GM13977 (cell line): ENCODE measurements at regions not wholly inside any gene's neighbourhood (a gene's known extent, or its start where the extent isn't known, plus 50 kb on each side); places are given as distances from the start of the nearest gene placed in this dataset.

ENCODE experiments used
- DNase-seq: peaks from one replicate; pipeline ENCODE4 v3.0.0; 2012; ENCODE audit warnings: low spot score
- in situ Hi-C: fragments of 300-500 bp; cut with MboI; formaldehyde crosslinking; loops from one replicate; pipeline ENCODE4 v1.12.0; 2022; ENCODE audit warnings: low sequenced_read_pairs, low pct_unique_long_range_greater_than_20kb, mixed read lengths, inconsistent platforms; ENCODE audit not compliant: unreplicated experiment
- TF ChIP-seq, protein P1 (sequence below): IDR thresholded peaks from 2 replicates; pipeline ENCODE4 v1.5.1; 2012; ENCODE audit warnings: mild to moderate bottlenecking, control low read depth; ENCODE audit not compliant: insufficient read depth; ENCODE audit errors: extremely low read depth, missing control alignments

DNA sequence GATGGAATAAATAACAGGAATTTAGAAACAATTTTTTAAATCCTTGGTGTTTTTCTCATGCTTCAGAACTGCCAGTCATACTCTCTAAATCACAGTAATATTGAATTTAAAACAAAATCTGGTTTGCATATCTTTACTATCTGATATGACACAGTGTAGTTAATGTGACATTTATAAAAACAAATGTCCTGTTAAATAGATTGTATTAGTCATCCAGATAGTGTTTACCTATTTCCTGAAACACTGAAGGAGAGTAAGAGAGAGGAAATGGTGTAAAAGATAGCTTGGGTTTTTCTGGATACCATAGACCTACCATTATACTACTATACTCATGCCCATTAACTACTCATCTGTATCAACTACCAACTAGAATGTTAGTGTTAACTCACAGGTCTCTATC, 292.3 kb downstream of the MAN2A1 start:
- no peak for DNase-seq
- TF ChIP-seq, protein P1, sequence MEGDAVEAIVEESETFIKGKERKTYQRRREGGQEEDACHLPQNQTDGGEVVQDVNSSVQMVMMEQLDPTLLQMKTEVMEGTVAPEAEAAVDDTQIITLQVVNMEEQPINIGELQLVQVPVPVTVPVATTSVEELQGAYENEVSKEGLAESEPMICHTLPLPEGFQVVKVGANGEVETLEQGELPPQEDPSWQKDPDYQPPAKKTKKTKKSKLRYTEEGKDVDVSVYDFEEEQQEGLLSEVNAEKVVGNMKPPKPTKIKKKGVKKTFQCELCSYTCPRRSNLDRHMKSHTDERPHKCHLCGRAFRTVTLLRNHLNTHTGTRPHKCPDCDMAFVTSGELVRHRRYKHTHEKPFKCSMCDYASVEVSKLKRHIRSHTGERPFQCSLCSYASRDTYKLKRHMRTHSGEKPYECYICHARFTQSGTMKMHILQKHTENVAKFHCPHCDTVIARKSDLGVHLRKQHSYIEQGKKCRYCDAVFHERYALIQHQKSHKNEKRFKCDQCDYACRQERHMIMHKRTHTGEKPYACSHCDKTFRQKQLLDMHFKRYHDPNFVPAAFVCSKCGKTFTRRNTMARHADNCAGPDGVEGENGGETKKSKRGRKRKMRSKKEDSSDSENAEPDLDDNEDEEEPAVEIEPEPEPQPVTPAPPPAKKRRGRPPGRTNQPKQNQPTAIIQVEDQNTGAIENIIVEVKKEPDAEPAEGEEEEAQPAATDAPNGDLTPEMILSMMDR: no peak
- in situ Hi-C loops: no loop called here

DNA sequence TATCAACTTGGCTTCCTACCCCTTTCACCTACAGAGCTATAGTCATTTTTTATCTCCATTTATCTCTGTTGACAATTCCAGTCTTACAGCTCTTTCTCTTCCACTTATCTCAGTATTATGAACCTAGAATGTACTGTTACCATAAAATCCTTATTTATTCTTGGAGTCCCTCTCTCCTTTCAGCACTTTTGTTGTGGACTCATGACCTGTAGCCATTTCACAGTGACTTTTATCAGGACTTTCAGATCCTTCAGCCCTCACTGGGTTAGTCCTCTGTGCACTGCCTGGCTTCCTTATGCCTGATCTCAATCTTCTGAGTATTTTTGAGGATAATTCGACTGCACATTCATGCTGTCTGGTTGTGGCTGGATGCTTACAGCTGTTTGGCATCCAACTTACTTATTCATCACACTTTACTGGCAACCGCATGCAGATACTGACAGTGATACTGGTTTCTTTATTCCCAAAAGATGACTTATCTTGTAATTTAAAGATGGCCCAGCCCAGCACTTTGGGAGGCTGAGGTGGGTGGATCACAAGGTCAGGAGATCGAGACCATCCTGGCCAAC, 293.3 kb downstream of the MAN2A1 start:
- in situ Hi-C loops: no loop called here
- no peak for DNase-seq
- TF ChIP-seq, protein P1: no peak

DNA sequence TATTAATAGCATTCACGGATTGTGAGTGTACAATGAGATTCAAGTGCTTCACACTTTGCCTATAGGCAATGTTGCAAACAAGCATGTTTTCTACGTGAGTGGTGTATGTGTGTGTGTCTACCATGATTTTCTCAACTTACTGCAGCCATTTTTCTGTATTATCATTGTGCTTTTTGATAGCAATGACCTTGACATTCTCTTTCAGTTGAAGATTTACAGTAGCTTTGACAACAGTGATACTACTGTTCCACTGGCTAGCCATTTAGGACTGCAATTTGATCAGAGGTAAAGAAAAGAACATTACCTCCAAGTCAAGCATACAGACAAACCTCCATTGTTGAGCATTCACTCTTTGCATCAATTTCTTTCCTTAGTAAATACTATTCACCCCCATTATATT, 297.0 kb downstream of the MAN2A1 start:
- no peak for DNase-seq
- TF ChIP-seq, protein P1: no peak
- in situ Hi-C loops: no loop called here

DNA sequence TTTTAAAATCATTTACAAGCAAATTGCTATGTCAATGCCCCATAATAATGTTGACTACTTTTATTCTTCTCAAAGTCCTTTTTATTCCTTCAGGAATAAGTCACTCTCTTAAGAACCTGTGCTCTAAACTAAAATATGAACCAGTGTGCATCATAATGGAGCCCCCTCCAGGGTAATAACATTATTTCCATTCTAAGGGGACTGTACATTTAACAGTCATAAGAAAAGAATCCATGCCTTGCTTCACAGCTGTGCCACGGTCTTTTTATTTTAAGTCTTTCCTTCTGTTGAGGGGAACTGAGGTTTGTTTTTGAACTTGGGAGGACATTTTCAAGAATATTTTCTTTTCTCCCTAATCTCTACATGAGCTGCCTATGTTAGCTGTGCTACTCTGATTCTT, 297.6 kb downstream of the MAN2A1 start:
- in situ Hi-C loops: no loop called here
- no peak for DNase-seq
- TF ChIP-seq, protein P1: no peak

DNA sequence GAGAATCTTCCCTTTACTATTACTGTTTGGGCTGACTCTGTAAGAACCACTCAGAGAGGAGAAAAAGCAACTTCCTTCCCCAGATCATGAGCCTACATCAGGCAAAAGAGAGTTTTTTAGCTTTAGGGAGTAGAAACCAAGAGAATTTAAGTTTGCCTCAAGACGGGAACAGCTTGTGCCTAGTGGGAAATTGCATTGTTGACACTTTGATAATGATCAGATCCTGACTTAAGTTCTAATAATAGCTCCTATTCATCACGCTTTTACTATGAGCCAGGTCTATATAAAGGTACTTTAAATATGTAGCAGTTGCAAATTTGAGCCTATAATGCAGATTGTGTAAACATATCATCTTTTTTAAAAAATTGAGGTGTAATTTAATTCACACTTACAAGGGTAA, 298.2 kb downstream of the MAN2A1 start:
- TF ChIP-seq, protein P1: no peak
- DNase-seq: no peak
- in situ Hi-C loops: no loop called here

DNA sequence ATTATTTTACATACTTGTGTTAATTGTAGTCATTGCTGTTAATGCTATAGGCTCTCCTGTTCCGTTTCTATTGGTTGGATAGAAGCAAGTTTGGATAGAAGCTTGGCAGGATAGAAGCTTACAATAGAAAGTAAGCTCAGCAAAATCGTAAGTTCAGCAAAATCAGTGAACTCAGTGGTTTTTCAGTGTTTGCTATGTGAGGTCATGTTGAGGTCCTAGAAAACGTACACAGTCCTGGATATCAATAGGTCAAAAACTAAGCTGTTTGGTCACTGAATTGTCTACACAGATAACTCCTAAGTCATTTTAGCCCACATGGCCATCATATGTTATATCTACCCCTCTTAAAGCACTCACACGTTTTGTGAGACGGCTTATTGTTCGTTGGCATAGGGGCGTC, 299.4 kb downstream of the MAN2A1 start:
- DNase-seq: no peak
- in situ Hi-C loops: no loop called here
- TF ChIP-seq, protein P1: no peak
